ENCODE measurements at regions not wholly inside any gene's neighbourhood (a gene's known extent, or its start where the extent isn't known, plus 50 kb on each side); places are given as distances from the start of the nearest gene placed in this dataset.

- Mint-ChIP-seq H3K27ac (no peak overlapping the region), H3K4me1 (no peaks in the 10 kb centered on the region), H3K9me3 (no peaks in the 10 kb centered on the region), H3K36me3 (ENCODE audit: low read depth) (no peaks in the 10 kb centered on the region), H3K27me3 (no peaks in the 10 kb centered on the region), H3K4me3 (no peak overlapping the region)
- no peak for DNase-seq
- CTCF ChIA-PET = no interaction called here
- POLR2A ChIA-PET = no interaction called here
Observed at GRCh38 chr1:90504509-90504908, 212.6 kb downstream of the BARHL2 start.

DNA sequence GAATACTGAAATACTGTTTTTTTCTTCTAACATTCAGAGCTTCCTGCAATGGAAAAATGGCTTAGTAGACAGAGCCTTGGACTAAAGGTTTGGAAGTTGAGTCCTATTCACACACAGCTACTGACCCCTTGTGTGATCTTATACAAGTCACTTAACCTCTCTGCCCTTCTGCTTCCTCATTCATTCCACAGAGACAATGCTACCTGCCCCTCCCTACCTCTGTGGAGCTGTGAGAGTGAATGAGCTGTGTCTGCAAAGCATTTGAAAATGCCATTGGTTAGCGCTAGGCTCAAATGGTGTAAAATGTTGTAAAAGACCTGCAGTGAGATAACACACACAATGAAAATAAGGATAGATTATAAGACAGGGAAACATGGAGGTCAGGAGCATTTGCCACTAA, 214.4 kb downstream of the BARHL2 start:
- Mint-ChIP-seq H3K4me3 (no peak overlapping the region), H3K27me3 (no peaks in the 10 kb centered on the region), H3K9me3 (no peaks in the 10 kb centered on the region), H3K36me3 (ENCODE audit: low read depth) (no peaks in the 10 kb centered on the region), H3K27ac (no peak overlapping the region), H3K4me1 (no peaks in the 10 kb centered on the region)
- no peak for DNase-seq
- CTCF ChIA-PET = no interaction called here
- POLR2A ChIA-PET = no interaction called here

DNA sequence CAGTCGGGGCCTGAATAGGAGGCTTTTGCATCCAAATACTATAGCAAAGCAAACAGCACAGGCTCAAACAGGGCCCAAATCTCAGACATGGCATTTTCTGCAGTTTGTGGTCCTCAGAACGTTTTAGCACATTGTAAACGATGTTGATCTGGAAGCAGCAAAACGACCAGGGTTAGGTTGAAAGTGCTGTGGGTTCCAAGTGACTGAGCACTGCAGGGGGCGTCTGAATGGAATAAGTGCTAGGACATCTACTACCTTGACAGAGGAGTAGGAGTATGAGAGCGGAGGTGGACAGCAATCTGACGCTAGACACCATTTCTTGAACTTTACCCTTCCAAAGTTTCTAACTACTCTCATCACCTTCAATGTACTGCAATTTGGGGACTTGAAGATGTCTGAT, 214.9 kb downstream of the BARHL2 start:
- Mint-ChIP-seq H3K36me3 (ENCODE audit: low read depth) (no peaks in the 10 kb centered on the region), H3K4me3 (no peak overlapping the region), H3K27ac (no peak overlapping the region), H3K4me1 (no peaks in the 10 kb centered on the region), H3K9me3 (no peaks in the 10 kb centered on the region), H3K27me3 (no peaks in the 10 kb centered on the region)
- no peak for DNase-seq
- ChIA-PET CTCF (no interaction called here), POLR2A (no interaction called here)

DNA sequence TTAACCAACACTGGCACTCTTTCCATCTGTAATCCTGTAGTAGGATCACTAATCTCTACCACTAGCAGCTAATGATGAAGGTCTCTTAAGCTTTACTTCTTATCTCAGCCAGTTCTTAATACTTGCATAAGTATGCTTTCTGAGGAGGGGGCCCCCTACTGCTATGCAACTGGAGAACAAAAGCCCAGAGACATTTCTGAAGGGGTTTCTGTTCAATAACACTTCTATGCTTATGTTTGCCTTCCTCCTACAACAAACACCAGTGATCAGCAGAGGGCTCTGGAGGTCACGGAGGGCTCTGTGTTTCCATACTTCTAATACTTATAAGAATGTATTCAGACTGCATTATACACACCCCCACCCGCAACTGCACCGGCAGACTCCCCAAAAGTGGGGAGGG, 215.8 kb downstream of the BARHL2 start:
- H3K27ac Mint-ChIP-seq = no peak overlapping the region
- H3K36me3 Mint-ChIP-seq (ENCODE audit: low read depth) = no peaks in the 10 kb centered on the region
- no peak overlapping the region for H3K4me3 Mint-ChIP-seq
- H3K27me3 Mint-ChIP-seq = no peaks in the 10 kb centered on the region
- H3K4me1 Mint-ChIP-seq = no peaks in the 10 kb centered on the region
- no peak for DNase-seq
- H3K9me3 Mint-ChIP-seq = no peaks in the 10 kb centered on the region
- ChIA-PET CTCF (no interaction called here), POLR2A (interaction anchor here (0.6 kb wide), 1 partner anchor 29 kb away, joined by 3 read pairs; no protein-coding TSS in a partner anchor)

- H3K4me1 Mint-ChIP-seq = no peaks in the 10 kb centered on the region
- H3K9me3 Mint-ChIP-seq = no peaks in the 10 kb centered on the region
- no peaks in the 10 kb centered on the region for H3K27me3 Mint-ChIP-seq
- CTCF ChIA-PET = no interaction called here
- H3K27ac Mint-ChIP-seq = no peak overlapping the region
- DNase-seq = no peak
- POLR2A ChIA-PET = no interaction called here
- H3K36me3 Mint-ChIP-seq (ENCODE audit: low read depth) = no peaks in the 10 kb centered on the region
- no peak overlapping the region for H3K4me3 Mint-ChIP-seq
Observed at GRCh38 chr1:90494748-90495282, 222.3 kb downstream of the BARHL2 start.

GRCh38 chr1:90488451-90488850, 228.7 kb downstream of the BARHL2 start:
- H3K4me1 Mint-ChIP-seq = no peaks in the 10 kb centered on the region
- DNase-seq = no peak
- H3K36me3 Mint-ChIP-seq (ENCODE audit: low read depth) = no peaks in the 10 kb centered on the region
- H3K27me3 Mint-ChIP-seq = no peaks in the 10 kb centered on the region
- POLR2A ChIA-PET = no interaction called here
- CTCF ChIA-PET = no interaction called here
- no peaks in the 10 kb centered on the region for H3K9me3 Mint-ChIP-seq
- H3K27ac Mint-ChIP-seq = no peak overlapping the region
- no peak overlapping the region for H3K4me3 Mint-ChIP-seq

DNA sequence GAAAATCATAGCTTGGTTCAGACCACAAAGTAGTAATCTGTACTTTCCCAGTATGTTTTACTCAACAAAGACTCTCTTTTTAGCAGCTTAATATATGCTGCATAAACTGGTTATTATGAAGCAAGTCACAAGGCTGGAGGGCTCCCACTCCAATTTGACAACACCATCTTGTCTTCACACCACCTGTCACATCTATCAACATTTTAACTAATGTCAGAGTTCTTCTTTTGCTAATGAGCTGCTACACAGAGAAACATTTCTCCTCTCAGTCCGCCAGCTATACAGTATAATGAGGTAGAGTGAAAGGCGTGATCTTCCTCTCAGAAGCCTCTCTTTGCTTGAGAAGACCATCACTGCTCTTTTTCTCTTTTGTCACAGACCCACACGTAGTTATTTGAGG, 230.1 kb downstream of the BARHL2 start:
- ChIA-PET POLR2A (no interaction called here), CTCF (no interaction called here)
- Mint-ChIP-seq H3K27ac (no peak overlapping the region), H3K4me3 (no peak overlapping the region), H3K4me1 (no peaks in the 10 kb centered on the region), H3K27me3 (no peaks in the 10 kb centered on the region), H3K9me3 (no peaks in the 10 kb centered on the region), H3K36me3 (ENCODE audit: low read depth) (no peaks in the 10 kb centered on the region)
- no peak for DNase-seq

DNA sequence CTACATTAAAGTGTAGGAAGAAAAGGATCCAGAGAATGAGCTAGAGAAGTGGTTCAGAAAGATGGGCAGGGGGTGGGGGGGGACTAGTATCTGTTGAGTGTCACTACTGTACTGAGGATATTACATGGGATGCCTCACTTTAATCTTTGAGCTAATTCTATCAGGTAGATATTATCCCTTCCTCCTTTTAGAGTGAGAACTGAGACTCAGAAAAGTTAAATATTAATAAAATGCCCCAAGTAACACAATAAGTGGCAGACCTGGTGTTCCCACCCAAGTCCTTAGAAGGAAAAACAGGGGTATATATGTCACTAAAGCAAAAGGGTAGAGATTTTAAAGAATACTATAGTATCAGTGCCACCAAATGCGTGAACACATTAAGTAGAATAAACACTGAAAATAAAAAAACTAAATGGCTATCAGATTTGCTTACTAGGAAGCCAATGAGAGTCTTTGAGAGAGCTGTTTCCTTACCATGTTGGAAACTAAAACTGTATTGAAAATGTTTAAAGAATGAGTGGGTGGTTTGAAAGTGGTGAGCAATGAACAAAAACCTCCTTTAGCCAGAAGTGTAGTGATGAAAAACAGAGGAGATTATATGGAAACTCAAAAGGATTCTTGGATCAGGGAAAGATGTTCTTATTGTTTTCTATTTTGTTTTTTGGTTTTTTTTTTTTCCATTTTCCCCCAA, 230.8 kb downstream of the BARHL2 start:
- CTCF ChIA-PET = no interaction called here
- POLR2A ChIA-PET = no interaction called here
- Mint-ChIP-seq H3K27me3 (no peaks in the 10 kb centered on the region), H3K9me3 (no peaks in the 10 kb centered on the region), H3K27ac (no peak overlapping the region), H3K4me3 (no peak overlapping the region), H3K36me3 (ENCODE audit: low read depth) (no peaks in the 10 kb centered on the region), H3K4me1 (no peaks in the 10 kb centered on the region)
- DNase-seq = no peak

DNA sequence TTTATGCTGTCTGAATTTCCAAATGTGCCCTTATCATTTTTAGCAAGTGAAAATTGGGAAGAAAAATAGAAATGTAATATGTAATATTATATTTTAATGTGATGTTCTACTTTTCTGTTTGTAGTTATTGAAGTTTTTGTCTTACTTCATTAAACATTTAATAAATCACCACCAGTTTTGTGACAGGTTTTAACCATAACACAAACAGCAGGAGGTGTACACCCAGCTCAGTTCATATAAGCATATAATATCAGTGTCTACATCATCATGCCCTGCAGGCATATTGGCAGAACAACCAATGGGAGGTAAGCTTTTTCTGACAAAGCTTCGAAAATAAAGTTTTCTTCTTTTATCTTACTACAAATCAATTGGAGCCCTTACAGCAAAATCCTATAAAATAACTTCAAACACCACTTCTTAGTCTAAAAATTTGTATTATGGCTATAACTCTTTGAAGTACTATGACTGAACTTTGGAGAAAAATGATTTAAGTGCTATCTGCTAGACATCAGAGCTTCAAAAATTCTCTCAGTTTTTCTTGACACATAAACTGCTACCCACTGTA, 236.7 kb downstream of the BARHL2 start:
- H3K27ac Mint-ChIP-seq = no peak overlapping the region
- ChIA-PET CTCF (no interaction called here), POLR2A (no interaction called here)
- no peaks in the 10 kb centered on the region for H3K27me3 Mint-ChIP-seq
- no peak for DNase-seq
- no peaks in the 10 kb centered on the region for H3K36me3 Mint-ChIP-seq (ENCODE audit: low read depth)
- no peak overlapping the region for H3K4me3 Mint-ChIP-seq
- no peaks in the 10 kb centered on the region for H3K9me3 Mint-ChIP-seq
- H3K4me1 Mint-ChIP-seq = no peaks in the 10 kb centered on the region

- Mint-ChIP-seq H3K36me3 (ENCODE audit: low read depth) (no peaks in the 10 kb centered on the region), H3K9me3 (no peaks in the 10 kb centered on the region), H3K4me3 (no peak overlapping the region), H3K27me3 (no peaks in the 10 kb centered on the region), H3K27ac (no peak overlapping the region), H3K4me1 (no peaks in the 10 kb centered on the region)
- ChIA-PET POLR2A (no interaction called here), CTCF (no interaction called here)
- no peak for DNase-seq
Observed at GRCh38 chr1:90476994-90477393, 240.1 kb downstream of the BARHL2 start.

DNA sequence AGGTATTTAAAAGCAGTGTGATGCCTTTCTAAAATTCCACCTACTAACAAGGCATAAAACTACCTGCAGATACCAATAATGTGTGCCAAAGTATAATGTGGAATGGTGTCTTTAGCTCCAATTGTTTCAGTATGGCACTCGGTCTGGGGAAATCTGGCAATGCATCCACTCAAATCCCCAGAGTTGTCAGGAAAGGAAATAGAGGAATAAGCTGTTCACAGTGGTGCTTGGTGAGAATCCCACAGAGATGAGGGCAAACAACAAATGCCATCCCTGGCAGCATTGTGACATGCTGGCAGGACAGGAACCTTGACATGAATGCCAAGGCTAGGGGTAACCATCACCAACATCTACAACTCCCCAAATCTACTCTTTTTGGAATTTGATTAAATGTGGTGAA, 240.7 kb downstream of the BARHL2 start:
- no peaks in the 10 kb centered on the region for H3K27me3 Mint-ChIP-seq
- no peak overlapping the region for H3K4me3 Mint-ChIP-seq
- no peak overlapping the region for H3K27ac Mint-ChIP-seq
- no peaks in the 10 kb centered on the region for H3K4me1 Mint-ChIP-seq
- ChIA-PET CTCF (no interaction called here), POLR2A (no interaction called here)
- H3K9me3 Mint-ChIP-seq = no peaks in the 10 kb centered on the region
- no peaks in the 10 kb centered on the region for H3K36me3 Mint-ChIP-seq (ENCODE audit: low read depth)
- no peak for DNase-seq

DNA sequence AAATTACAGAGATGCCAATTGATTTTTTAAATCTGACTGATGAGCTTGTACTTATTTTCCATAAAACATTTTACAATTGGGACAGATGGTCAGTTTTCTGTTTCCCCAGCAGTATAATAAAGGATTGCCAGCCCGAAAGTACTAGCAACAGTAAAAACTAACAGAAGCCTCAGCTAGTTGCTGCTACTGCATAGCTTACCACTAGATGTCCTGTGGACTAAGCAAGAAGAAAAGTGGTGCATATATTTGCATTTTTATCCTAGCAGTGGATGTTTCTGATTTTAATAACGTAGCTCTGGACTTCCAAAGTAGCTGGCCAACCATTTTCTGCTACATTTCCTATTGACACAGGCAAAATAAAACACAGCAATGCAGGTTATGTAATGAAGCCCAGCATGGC, 241.5 kb downstream of the BARHL2 start:
- CTCF ChIA-PET = no interaction called here
- no peak for DNase-seq
- H3K4me3 Mint-ChIP-seq = no peak overlapping the region
- H3K27me3 Mint-ChIP-seq = no peaks in the 10 kb centered on the region
- POLR2A ChIA-PET = no interaction called here
- no peaks in the 10 kb centered on the region for H3K4me1 Mint-ChIP-seq
- H3K27ac Mint-ChIP-seq = no peak overlapping the region
- no peaks in the 10 kb centered on the region for H3K9me3 Mint-ChIP-seq
- H3K36me3 Mint-ChIP-seq (ENCODE audit: low read depth) = no peaks in the 10 kb centered on the region

DNA sequence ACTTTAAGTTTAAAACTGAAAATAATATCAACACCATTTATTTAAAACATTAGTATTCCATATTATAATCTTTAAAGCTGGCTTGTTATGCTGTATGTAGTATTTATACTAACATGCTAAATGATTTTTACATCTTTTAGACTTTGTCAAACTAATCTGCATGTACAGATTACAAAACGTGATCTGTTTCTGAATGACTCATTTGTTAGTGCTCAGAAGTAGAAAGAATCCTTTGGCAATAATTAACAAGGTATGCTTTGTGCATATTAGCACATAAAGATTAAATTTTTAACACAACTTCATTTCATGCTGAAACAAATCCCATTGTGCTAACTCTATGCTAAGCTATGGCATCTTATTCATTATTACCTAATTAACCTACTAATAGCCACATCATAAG, 242.4 kb downstream of the BARHL2 start:
- Mint-ChIP-seq H3K27me3 (no peaks in the 10 kb centered on the region), H3K9me3 (no peaks in the 10 kb centered on the region), H3K36me3 (ENCODE audit: low read depth) (no peaks in the 10 kb centered on the region), H3K4me1 (no peaks in the 10 kb centered on the region), H3K27ac (no peak overlapping the region), H3K4me3 (no peak overlapping the region)
- no peak for DNase-seq
- POLR2A ChIA-PET = no interaction called here
- CTCF ChIA-PET = no interaction called here

- no peak overlapping the region for H3K4me3 Mint-ChIP-seq
- no peaks in the 10 kb centered on the region for H3K27me3 Mint-ChIP-seq
- ChIA-PET POLR2A (no interaction called here), CTCF (no interaction called here)
- no peak overlapping the region for H3K27ac Mint-ChIP-seq
- no peaks in the 10 kb centered on the region for H3K9me3 Mint-ChIP-seq
- no peak for DNase-seq
- H3K36me3 Mint-ChIP-seq (ENCODE audit: low read depth) = no peaks in the 10 kb centered on the region
- no peaks in the 10 kb centered on the region for H3K4me1 Mint-ChIP-seq
Observed at GRCh38 chr1:90474158-90474557, 242.9 kb downstream of the BARHL2 start.
